D721Med (cell line): ENCODE measurements at regions not wholly inside any gene's neighbourhood (a gene's known extent, or its start where the extent isn't known, plus 50 kb on each side); places are given as distances from the start of the nearest gene placed in this dataset.

Source experiments
- DNase-seq: peaks from one replicate; pipeline ENCODE4 v3.0.0; 2011; ENCODE audit warnings: low spot score; ENCODE audit not compliant: insufficient read length
- FAIRE-seq: peaks from 2 replicates; lab custom pipeline; 2011; peaks lifted over from hg19 to GRCh38; lab: Jason Lieb, UNC
- TF ChIP-seq, protein P1 (sequence below): IDR thresholded peaks from 2 replicates; pipeline ENCODE4 v1.5.1; 2012; ENCODE audit warnings: mild to moderate bottlenecking, control low read depth; ENCODE audit not compliant: insufficient read depth; ENCODE audit errors: missing control alignments

DNA sequence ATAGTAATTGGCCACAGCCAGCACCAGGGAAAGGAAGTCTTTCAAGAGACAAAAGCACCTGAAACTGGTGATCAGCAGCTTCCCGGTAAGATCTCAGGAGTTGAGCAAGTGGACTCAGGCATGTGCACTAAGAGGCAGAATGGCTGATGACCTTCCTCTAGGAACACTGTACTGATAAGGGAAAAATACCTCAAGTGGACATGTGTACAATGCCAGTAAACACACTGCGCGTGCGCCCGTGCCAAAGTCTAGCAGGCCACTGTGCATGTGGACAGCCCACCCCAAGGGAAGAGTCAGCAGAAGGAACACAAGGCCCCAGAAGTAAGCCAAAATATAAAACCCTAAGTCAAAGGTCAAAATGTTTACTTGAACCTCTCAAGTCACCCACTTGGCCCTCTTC, 423.0 kb downstream of the TUSC1 start:
- TF ChIP-seq, protein P1, sequence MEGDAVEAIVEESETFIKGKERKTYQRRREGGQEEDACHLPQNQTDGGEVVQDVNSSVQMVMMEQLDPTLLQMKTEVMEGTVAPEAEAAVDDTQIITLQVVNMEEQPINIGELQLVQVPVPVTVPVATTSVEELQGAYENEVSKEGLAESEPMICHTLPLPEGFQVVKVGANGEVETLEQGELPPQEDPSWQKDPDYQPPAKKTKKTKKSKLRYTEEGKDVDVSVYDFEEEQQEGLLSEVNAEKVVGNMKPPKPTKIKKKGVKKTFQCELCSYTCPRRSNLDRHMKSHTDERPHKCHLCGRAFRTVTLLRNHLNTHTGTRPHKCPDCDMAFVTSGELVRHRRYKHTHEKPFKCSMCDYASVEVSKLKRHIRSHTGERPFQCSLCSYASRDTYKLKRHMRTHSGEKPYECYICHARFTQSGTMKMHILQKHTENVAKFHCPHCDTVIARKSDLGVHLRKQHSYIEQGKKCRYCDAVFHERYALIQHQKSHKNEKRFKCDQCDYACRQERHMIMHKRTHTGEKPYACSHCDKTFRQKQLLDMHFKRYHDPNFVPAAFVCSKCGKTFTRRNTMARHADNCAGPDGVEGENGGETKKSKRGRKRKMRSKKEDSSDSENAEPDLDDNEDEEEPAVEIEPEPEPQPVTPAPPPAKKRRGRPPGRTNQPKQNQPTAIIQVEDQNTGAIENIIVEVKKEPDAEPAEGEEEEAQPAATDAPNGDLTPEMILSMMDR, result no peak
- DNase-seq (no peak), FAIRE-seq (no peak)

DNA sequence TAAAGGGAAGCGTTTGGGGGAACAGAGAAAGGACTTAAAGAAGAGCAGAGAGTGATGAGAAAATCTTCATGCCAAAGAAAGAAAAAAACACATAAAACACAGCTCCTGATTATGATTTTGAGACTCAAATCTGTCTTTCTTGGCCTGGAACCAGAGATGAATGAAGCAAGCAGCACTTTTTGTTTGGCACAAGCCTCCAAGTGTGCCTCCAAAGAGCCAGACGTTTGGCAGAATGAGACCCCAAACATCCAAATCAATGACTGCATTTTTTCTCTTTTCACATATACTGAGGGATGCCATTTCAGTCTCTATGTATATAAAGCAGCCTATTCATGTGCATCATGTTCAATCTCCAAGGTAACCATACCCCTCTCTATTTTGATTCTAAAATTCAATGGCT, 424.2 kb downstream of the TUSC1 start:
- no peak for DNase-seq
- TF ChIP-seq, protein P1, result no peak
- no peak for FAIRE-seq

DNA sequence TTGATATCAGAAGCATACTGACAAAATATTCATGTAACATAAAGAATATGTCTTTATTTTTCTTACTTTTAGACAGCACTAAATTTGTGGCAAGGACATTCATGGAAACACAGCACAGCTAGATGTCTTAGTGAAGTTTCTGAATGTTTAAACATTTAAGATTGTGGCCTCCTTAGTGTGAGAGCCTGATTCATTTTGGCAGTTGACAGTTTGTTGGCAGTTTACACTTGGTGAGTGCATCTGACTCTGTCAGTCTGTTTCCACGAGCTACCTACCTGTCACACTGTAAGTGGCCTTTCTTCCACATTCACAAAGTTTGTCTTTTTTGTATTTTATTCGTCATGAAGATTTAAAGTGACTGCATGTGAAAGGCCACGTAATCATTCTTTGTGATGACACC, 436.8 kb downstream of the TUSC1 start:
- TF ChIP-seq, protein P1, result no peak
- no peak for DNase-seq
- no peak for FAIRE-seq

DNA sequence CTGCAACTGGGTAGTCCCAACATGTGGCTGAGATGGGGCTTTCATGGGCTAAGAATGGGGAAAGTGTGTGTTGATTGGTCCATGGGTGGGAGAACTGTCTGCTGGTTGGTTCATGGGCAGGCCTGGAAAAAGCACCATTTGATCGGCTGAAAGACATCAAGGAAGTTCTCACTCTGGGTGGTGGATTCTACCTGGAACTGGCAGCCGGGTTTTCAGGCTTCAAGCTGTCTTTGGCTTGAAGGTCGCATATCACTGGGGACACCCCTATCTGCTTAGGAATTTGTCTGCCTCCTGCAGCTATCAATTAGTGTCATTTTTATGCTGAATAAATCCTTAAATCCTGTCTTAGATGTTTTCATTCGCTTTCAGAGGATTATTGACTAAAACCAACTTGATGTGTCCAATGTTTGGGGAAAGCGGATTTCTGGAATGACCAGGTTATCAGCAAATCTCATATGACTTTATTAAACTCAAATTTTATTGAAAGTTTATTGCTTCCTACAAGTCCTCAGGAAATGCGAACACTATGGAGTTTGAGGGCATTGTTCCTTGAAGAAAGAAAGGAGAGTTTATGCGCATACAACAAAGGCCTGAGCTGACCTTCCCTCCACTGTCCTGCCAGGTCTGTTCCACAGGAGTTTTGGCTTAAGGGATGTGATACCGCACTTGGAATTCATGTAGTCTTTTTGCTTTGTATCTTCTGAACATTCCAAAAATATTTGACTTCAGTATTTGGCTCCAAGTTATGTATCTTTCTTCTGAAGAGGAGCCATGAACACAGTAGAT, 451.1 kb downstream of the TUSC1 start:
- no peak for DNase-seq
- no peak for FAIRE-seq
- TF ChIP-seq, protein P1, result no peak

DNA sequence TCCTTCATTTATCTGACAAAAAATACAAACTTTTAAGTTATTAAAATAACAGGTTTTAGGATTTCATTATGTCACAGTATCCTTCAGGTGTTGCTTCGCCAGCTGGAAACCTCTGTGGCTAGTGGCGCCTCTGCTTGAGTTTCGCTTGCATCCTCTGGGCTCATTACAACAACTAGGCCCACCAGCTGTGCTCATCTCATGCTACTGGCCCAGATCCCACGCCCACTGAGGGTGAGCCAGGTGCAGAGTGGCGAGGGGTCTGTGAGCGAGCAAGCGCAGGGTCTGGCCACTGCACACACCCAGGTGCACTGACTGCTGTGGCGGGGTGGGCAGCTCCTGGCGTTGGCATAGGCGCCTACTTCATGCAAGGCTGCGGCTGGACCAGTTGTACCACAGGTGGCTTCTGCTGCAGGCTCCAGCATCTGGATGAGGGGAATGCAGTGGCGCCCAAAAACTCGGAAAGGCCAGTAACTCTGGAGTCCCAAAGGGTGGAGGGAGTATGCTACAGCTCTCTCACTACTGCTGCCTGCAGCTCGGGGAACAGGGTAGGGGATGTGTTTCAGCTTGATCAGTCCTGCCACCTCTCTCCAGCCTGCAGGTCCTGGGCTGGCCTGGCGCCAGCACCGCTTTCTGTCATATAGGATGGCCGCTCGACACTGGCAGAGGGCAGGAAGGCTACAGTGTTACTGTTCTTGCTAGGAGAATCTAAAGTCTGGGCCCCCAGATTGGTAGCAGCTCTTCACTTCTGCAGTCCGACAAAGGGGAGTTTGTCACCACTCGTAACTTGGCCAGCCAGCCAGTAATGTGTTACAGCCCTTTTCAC, 452.1 kb downstream of the TUSC1 start:
- FAIRE-seq (no peak), DNase-seq (no peak)
- TF ChIP-seq, protein P1, result no peak

DNA sequence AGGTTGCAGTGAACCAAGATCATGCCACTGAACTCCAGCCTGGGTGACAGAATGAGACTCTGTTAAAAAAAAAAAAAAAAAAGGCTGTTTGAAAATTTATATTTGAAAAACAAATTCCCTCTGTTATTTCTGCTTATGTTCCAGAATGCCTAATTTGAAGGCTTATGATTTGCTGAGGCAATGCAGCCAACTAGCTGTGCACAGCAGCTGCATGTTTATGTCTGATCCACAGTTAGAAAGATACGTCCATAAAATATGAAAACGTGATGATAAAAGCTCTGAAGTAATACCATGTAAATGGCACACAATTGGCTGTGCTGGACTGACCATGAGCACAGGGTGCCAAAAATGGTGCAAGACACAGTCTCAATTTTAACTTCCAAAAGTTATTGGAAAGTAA, 453.2 kb downstream of the TUSC1 start:
- TF ChIP-seq, protein P1, result no peak
- FAIRE-seq (no peak), DNase-seq (no peak)
